ENCODE measurements at regions not wholly inside any gene's neighbourhood (a gene's known extent, or its start where the extent isn't known, plus 50 kb on each side); places are given as distances from the start of the nearest gene placed in this dataset.
A peak's percentile ranks its signal among the peaks of the same experiment; 100 is the strongest.

DNA sequence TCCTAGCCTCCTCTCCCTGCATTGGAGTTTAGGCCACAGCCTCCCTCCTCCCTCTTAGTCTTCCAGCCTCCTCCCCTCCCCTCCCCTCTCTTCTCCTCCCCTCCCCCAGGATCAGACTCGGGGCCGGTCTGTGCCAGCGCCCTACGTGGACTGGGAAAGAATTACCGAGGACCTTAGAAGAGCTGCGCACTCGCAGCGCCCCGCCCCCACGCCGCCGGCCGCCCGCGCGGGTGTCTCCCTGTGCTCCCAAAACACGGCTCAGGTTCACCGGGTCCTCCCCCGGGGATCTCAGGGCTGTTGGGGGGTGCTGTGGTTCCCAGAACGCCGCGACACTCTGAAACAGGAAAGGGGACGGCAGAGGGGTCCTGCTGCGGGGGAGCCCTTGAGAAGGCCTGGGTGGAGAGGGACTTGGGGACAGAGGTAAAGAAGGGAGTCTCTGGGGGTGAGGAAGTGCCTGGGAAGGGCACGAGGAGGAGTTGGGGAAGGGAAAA is 122.3 kb upstream of the TBL1X start:
- Histone ChIP-seq H3K27me3 (replicated peaks in 1 of 4; ENCODE audit: control insufficient read depth in 3 of 4, extremely low read depth in 1 of 4, insufficient read depth in 3 of 4, low read length in 3 of 4) (no peaks in the 10 kb centered on the region), H3K4me2 (ENCODE audit: insufficient read depth in 1 of 2, low read depth in 2 of 2, low read length in 2 of 2) (peak overlapping the region; percentile 69 to 85), H4K5ac (ENCODE audit: insufficient read length, low read depth, low read length) (no peak overlapping the region), H3K27ac (ENCODE audit: low read depth, low read length) (no peak overlapping the region), H3K9me3 (ENCODE audit: insufficient read depth in 2 of 2, low read depth in 1 of 2, low read length in 1 of 2) (no peaks in the 10 kb centered on the region), H3K14ac (ENCODE audit: insufficient read length) (no peak overlapping the region), H3K79me2 (ENCODE audit: control insufficient read depth in 1 of 2, insufficient read depth in 2 of 2, low read length in 2 of 2) (no peaks in the 10 kb centered on the region), H3K18ac (ENCODE audit: extremely low read depth, low read length) (no peak overlapping the region), H3K23me2 (ENCODE audit: low read depth, low read length) (peaks cover 2% of the 10 kb centered on the region; the same call in 1 of the 2 replicates), H2BK5ac (ENCODE audit: low read depth, low read length) (0 out of 2 replicates have a peak overlapping the region, but pooled peaks have one; percentile 35), H3K56ac (replicated peaks; ENCODE audit: insufficient read length, low read depth, low read length) (no peak overlapping the region), H4K91ac (replicated peaks; ENCODE audit: insufficient read length, low read length) (no peak overlapping the region), H4K20me1 (replicated peaks in 1 of 2; ENCODE audit: control insufficient read depth in 1 of 2, insufficient read depth in 2 of 2, low read length in 2 of 2) (no peaks in the 10 kb centered on the region), H3K4ac (replicated peaks; ENCODE audit: insufficient read length, low read depth, low read length) (no peak overlapping the region), H3K36me3 (ENCODE audit: control insufficient read depth in 2 of 4, insufficient read depth in 4 of 4, low read length in 3 of 4) (no peaks in the 10 kb centered on the region), H3K4me3 (ENCODE audit: extremely low read depth in 1 of 4, insufficient read depth in 2 of 4, low read depth in 3 of 4, low read length in 4 of 4) (peak overlapping the region; percentile 17 to 75 (median 44); a peak in 7 of 8 replicates), H3K4me1 (replicated peaks in 1 of 4; ENCODE audit: control insufficient read depth in 3 of 4, insufficient read depth in 4 of 4, low read length in 3 of 4) (peaks cover 0 to 9% (median 2%) of the 10 kb centered on the region in 4 experiments; a peak in 4 of 7 replicates), H2BK20ac (ENCODE audit: low read length) (no peak overlapping the region), H2AK5ac (ENCODE audit: low read depth, low read length) (no peak overlapping the region), H2BK120ac (replicated peaks; ENCODE audit: low read depth, low read length) (no peak overlapping the region), H2BK15ac (ENCODE audit: low read length) (no peak overlapping the region), H3K23ac (ENCODE audit: insufficient read length) (no peak overlapping the region), H3K9ac (replicated peaks in 1 of 4; ENCODE audit: extremely low read depth in 1 of 4, low read depth in 3 of 4, low read length in 3 of 4) (peak overlapping the region in 2 of 4 experiments; percentile 34 to 58; a peak in 3 of 7 replicates), H2AFZ (ENCODE audit: low read length) (no peak overlapping the region; the same call in 1 of the 2 replicates), H2BK12ac (ENCODE audit: low read depth, low read length) (no peak overlapping the region), H4K8ac (ENCODE audit: extremely low read depth, insufficient read depth, low read length) (no peak overlapping the region), H3K79me1 (ENCODE audit: low read depth, low read length) (no peaks in the 10 kb centered on the region)
- FAIRE-seq (no peak), DNase-seq (ENCODE audit: low read depth in 1 of 2, low spot score in 2 of 2) (peak; percentile 46 to 77)
- ChIA-PET POLR2A (ENCODE audit: partially characterized antibody) (interaction anchor here (1.0 to 1.9 kb wide), 2 partner anchors 118 to 121 kb away, joined by 4 to 11 read pairs; no protein-coding TSS in a partner anchor), CTCF (ENCODE audit: partially characterized antibody) (no interaction called here)
- WGBS, 2 experiments (ENCODE audit: extremely low coverage in 1 of 2, insufficient coverage in 1 of 2, insufficient read length in 1 of 2, insufficient replicate concordance in 2 of 2, low coverage in 1 of 2, low lambda C conversion rate in 2 of 2, missing lambda C conversion rate in 1 of 2) = no CpG with 5 or more reads among the region's 25 CpGs
- TF ChIP-seq HDAC6 (IDR thresholded peaks at IDR 0.05; ENCODE audit: low read depth, low read length) = no peak
- no peak for TF ChIP-seq NANOG (IDR thresholded peaks at IDR 0.05; ENCODE audit: insufficient read depth, low read depth, low read length, poor library complexity, severe bottlenecking)
- TF ChIP-seq RAD21 (IDR thresholded peaks at IDR 0.05 in 1 of 2, conservative IDR thresholded peaks at IDR 0.05 in 1 of 2; ENCODE audit: low read depth in 2 of 2, low read length in 2 of 2) = peak; percentile 13 to 26; a peak in 3 of 4 replicates
- peak; percentile 3; the same call in 1 of the 2 replicates for TF ChIP-seq EGR1 (IDR thresholded peaks at IDR 0.05; ENCODE audit: borderline replicate concordance, low read depth, low read length)
- peak; percentile 71 for TF ChIP-seq KDM4A (IDR thresholded peaks at IDR 0.05; ENCODE audit: low read depth, low read length, severe bottlenecking)
- TF ChIP-seq YY1 (IDR thresholded peaks at IDR 0.05; ENCODE audit: low read depth, low read length) = 0 out of 2 replicates have a peak, but pooled peaks have one; percentile 18
- TF ChIP-seq EP300 (IDR thresholded peaks at IDR 0.05; ENCODE audit: borderline replicate concordance in 1 of 2, low read depth in 2 of 2, low read length in 2 of 2) = peak; percentile 6 to 51; a peak in 2 of 3 replicates
- TF ChIP-seq MAFK (IDR thresholded peaks at IDR 0.05; ENCODE audit: low read depth, low read length) = peak; percentile 57; the same call in 1 of the 2 replicates
